Left renal pelvis (tissue), 4 donors: ENCODE measurements at regions not wholly inside any gene's neighbourhood (a gene's known extent, or its start where the extent isn't known, plus 50 kb on each side); places are given as distances from the start of the nearest gene placed in this dataset.
"Not testable (repeated sequence)": the region's sequence is repeated elsewhere in the genome, so short reads cannot be mapped to it uniquely, and the experiment has no call there.

Source experiments
- DNase-seq, 4 donors: peaks; one replicate each; pipeline ENCODE4 v3.0.0-alpha.2; 2013; ENCODE audit warnings: low read depth in 4 of 4, low spot score in 3 of 4

DNA sequence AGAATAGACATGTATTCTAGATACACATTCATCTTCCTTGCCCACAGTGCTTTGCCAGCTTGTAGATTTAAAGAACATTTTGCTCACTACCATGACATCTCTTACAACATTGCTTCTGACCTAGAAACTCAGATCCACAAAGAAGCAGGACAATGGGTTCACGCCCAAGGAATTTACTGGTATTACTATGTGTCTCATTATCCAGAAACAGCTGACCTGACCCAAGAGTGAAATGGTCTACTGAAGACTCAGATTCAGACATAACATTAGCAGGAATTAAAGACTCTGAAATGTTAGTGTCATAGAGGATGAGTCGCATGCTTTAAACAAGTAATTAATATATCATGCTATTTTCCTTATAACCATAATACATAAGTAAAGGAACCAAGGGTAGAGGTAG is 731.4 kb downstream of the GALC start:
- DNase-seq, result no peak

DNA sequence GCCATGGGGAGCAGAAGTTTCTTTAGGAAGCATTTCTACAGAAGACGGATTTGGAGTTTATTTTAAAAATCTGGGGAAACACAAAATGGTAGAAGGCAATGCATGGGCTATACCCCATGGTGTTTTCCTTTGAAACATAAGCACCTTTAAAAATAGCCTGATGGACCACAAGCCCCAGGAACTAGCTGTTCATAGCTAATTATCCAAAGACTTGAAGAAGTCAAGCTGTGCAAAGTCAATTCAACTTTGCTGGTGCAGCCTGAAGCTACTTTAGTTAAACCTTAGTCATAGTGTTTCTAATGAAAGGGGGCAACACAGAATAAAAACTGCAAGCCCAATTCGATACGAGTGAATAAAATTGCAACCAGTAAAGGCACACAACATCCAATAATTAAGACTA is 732.5 kb downstream of the GALC start:
- DNase-seq, result no peak

DNA sequence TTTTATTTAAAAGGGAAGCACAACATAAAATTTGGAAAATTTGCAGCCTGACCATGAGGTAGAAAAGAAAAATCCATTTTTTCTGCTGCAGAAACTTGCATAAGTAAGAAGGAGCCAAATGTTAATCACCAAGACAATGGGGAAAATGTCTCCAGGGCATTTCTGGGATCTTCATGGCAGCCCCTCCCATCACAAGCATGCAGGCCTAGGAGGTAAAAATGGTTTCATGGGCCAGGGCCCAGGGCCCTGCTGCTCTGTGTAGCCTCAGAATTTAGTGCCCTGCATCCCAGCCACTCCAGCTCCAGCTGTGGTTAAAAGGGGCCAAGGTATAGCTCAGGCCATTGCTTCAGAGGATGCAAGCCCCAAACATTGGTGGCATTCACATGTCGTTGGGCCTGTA is 735.6 kb downstream of the GALC start:
- DNase-seq, result no peak

DNA sequence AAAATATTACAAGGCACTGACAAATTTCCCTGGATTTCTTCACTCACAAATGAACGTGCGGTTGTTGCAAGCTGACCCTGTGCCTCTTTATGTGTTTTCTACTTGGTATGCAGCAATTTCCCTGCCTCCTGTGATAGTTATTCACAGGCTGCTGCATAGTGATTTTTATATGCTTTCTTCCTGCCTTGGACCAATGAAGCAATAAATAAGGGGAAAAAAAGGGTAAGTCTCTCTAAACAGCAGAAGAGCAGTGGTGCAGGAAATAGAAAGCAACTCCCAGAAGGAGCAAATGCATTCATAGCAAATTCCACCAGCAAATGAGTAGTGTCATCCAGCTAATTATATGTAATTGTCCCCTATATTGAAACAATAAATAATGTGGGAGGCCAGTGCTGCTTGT is 737.9 kb downstream of the GALC start:
- DNase-seq, result peak in 1 of 4 donors; percentile 42

DNA sequence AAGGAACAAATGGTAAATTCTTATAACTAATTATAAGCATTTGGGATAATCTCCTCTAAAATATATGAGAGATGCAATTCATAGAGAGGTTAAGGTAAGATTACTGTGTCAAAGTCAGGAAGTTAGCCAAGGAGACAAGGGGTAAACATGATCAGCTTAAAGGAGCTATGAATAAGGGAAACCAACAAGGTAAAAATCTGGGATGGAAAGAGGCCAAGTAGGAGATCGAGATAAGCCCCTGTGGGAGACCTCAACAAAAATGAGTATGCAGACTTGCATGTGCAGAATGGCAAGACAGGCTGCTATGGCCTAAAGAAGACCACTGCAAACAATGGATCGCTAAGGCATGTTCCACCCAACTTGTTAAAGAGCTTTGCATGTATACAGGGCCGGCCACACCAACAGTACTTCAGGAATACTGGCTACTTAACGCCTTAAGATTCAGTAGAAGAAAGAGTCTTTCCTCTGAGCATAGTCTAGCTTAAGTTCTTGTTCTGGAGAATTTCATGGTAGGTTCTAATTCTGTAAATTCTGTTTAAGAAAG is 738.6 kb downstream of the GALC start:
- DNase-seq, result no peak

DNA sequence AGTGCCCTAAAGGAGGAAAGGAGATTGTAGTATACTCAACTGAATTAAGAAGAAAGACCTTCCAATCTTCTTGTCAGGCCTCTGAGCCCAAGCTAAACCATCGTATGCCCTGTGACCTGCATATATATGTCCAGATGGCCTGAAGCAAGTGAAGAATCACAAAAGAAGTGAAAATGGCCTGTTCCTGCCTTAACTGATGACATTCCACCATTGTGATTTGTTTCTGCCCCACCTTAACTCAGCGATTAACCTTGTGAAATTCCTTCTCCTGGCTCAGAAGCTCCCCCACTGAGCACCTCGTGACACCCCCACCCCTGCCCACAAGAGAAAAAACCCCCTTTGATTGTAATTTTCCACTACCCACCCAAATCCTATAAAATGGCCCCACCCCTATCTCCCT is 739.2 kb downstream of the GALC start:
- not testable (repeated sequence) for DNase-seq

DNA sequence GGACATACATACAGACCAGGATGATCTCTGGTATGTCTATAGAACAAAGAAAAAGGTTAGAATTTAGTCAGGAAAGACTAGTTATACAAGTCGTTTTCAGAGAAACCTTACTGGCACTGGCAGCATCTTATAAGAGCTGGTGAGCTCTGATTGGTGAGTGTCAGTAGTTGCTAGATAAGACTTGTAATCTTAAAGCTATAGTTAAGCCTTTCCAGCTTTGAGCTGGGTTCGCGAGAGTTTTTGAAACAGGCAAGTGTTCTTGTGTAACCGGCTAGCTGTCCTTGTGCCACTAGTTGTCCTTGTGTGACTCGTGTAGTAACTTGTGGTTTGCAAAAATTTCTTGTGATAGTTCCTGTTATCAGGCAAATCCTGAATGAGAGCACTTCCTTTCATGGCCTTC is 740.9 kb downstream of the GALC start:
- no peak for DNase-seq

DNA sequence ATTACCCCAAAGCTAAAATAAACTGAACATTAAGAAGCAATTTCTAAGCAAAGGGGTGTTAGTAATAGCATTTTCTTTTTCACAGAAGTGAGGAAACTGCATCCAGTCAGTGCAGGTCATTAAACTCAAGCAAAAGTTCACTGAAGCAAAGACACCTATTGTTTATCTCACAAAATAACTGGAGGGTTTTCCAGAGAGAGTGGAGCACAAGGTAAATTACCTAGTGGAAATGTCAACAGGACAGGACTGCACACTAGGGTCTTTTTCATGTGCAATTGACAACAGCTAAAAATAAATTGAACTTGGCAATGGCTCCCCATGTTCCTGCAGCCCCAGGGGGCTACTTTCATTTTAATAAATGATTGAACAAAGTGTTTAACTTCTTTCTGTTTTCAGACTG is 742.0 kb downstream of the GALC start:
- peak in 1 of 4 donors; percentile 6 for DNase-seq

DNA sequence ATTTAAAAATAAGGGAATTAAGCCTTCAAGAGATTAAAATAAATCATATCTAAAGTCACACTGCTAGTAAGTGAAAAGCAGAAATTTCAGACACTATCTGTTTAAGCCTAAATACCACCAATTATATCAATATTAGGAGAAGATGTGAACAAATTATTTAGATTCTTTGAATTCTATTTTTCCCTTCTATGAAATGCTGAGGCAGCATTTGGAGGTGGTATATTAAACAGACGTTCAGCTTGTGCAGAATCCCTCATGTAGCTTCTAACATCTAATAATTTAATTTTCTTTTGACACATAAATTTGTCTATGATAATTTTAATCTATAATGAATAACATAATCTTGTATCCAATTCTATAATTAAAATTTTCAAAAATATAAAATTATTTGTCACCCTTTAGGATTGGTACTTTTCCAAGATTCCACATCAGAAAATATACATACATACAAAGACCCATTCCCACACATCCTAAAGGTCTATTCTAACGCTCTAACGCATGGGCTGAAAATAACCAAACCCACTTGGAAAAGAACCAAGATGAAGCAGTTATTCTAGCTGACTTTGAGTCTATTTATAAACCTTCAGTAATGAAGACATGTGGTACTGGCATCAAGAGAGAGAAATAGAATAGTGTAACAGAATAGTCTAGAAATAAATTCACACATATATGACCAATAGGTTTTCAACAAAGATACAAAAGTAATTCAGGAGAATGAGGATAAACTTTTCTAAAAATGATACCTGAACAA is 751.8 kb downstream of the GALC start:
- DNase-seq, result no peak

DNA sequence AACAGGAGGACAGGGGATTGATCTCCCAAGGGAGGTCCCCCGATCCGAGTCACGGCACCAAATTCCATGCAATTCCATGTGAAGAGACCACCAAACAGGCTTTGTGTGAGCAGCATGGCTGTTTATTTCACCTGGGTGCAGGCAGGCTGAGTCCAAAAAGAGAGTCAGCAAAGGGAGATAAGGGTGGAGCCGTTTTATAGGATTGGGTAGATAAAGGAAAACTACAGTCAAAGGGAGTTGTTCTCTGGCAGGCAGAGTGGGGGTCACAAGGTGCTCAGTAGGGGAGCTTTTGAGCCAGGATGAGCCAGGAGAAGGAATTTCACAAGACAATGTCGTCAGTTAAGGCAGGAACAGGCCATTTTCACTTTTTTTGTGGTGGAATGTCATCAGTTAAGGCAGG is 752.7 kb downstream of the GALC start:
- not testable (repeated sequence) for DNase-seq

DNA sequence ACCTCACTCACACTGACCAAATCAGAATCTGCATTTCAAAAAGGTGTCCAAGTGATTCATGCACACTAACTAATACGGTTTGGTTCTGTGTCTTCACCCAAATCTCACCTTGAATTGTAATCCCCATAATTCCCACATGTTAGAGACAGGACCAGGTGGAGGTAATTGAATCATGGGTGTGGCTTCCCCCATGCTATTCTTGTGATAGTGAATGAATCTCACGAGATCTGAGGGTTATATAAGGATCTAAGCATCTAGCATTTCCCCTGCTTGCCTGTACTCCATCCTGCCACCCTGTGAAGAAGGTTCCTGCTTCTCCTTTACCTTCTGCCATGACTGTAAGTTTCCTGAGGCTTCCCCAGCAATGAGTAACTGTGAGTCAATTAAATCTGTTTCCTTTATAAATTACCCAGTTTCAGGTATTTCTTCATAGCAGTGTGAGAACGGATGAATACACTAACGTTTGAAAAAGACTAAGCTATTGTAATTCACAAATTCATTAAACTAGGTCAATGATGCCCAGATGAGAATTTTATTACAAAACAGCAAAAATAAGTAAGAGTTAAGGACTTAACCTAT is 759.1 kb downstream of the GALC start:
- DNase-seq, result no peak

DNA sequence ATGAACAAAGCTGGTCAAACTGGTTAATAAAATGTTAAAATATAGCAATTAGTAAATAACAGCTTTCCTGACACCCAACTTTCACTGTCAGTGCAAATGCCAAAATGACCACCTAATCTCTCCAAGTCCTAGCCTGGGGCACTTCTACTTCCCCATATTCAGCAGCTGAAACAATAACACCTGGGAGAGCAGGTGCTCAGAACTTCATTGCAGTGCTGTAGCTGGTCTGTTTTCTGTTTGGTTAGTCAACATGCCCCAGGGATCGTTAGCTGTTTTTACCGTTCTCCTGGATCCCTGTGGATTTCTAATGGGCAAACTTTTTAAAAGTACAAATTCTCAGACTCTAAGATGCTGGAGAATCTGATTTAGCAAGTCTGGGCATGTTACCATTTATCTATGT is 759.7 kb downstream of the GALC start:
- DNase-seq, result no peak

DNA sequence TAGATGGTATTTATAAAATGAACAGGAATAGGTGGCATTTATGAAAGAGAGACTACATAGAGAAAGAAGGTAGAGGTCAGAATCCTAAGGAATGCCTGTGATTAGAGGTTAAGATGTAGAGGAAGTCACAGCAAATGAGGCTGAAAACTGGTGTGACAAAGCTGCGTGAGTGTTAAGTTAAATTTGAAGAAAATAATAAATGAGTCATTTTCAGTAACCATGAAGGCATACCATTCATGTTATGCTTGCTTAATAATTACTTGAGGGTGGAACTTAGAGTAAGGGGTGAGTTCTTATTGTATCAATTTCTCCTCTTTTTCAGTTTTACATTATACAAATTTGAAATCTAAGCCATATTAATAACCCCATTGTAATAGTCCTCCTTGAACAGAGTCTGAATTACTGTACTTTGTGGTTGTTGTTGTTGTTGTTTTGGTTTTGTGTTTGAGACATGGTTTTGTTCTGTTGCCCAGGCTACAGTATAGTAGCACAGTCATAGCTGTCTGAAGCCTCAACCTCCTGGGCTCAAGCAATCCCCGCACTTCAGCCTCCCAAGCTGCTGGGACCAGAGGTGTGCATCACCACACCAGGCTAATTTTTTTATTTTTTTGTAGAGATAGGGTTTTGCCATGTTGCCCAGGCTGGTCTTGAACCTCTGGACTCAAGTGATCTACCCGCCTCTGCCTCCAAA is 761.5 kb downstream of the GALC start:
- no peak for DNase-seq

DNA sequence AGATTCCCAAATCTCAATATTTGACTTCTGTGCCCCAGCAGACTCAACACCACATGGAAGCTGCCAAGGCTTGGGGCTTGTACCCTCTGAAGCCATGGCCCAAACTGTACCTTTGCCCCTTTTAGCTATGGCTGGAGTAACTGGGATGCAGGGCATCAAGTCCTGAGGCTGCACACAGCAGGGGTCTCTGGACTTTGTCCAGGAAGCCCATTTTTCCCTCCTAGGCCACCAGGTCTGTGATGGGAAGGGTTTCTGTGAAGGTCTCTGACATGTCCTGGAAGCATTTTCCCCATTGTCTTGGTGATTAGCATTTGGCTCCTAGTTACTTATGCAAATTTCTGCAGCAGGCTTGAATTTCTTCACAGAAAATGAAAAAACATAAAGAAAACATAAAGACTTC is 762.3 kb downstream of the GALC start:
- DNase-seq, result no peak

DNA sequence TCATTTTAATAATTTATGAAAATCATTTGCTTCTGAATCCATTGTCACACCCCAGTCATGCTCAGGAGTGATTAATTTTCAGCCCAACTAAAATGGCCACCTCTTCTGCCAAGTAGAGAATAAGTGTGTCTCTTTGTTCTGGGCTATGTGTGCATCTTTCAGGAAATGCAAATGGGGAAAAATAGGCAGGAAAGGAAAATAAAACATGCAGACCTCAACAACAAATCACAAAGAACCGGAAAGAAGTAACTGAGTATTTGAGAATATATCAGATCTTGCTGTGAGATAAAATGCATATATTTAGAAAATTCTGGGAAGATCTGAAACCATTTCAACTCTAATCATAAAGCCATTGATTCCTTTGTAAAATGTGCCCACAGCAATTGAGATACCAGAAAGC is 763.9 kb downstream of the GALC start:
- DNase-seq, result no peak

DNA sequence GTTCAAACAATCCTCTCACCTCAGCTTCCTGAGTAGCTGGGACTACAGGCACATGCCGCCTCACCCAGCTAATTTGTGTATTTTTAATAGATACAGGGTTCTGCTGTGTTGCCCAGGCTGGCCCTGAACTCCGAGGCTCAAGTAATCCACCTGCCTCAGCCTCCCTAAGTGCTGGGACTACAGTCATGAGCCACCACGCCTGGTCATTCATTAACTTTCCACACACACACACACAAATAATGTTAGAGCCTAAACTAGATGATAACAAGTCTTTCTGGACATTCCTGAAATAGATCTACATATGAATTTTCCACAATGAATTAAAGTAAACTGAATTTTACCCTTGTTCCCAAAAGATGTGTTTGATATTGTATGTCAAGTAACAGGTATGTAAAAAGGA is 776.0 kb downstream of the GALC start:
- no peak for DNase-seq

DNA sequence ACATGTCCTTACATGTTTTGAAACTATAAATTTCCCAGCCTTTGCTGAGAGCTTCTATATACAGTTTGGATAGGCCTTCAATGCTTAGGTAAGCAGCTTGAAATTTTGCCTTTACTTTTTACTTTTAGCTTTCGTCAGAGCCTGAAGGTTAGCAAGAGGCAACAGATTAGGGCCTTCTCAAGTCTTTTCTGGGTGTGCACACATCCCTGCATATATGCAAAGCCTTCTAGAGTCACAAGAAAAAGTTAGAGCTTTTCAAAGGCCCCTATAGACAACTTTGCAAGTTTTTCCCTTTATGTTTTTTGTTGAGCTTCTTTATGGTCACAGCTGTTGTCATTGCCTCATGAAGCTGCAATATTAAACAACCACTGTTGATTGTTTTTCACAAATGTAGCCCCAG is 778.4 kb downstream of the GALC start:
- no peak for DNase-seq

DNA sequence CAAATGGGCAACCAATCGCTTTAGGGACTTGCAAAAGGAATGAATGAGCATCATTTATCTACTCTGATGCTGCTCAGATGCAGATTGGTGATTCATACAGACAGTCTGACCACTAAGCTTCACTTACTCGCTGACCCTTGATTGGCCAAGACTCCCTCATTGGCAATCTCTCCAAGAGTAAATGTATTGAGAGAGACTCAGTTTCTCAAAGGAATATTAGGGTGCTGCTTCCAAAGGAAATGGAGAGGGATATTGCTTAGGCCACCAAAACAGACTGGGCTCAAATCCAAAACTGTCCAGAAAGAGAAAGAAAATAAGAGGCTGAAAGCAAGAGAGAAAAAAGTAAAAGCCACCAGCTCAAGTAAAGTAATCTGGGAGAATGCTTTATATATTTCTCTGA is 785.2 kb downstream of the GALC start:
- no peak for DNase-seq

DNA sequence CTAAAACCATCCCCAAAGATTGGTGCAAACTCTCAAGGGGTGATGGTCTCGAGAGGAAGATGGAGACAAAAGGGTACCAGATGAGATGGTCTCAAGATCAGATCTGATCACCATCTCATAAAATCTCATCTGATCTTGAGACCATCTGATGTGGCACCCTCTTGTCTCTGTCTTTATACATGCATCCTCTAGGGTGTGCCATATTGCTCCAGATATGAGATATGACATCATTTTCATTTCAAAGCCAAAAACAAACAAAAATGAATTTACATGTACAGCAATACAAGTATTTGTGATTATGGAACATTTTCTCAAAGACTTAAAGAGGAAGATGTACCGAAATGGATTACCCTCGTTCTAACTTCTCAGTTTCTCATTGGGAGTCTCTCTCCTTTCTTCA is 787.2 kb downstream of the GALC start:
- DNase-seq, result no peak

DNA sequence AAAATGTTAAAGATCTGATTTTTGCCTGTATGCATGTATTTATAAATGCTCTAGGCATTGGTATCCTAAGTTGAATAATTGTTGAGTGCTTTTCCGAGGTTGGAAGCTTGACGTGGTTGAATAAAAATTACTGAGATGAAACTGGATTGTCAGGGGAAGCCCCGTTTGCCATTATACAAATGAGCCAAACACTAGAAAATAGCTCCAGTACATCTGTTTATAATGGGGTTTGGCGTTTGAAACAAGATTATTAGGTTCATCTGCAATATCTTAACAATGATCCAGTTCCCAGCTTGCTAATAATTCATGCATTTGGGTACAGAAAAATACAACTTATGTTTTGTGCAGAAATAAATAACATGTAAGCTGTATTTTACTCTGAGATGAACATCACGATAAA is 789.6 kb downstream of the GALC start:
- no peak for DNase-seq

DNA sequence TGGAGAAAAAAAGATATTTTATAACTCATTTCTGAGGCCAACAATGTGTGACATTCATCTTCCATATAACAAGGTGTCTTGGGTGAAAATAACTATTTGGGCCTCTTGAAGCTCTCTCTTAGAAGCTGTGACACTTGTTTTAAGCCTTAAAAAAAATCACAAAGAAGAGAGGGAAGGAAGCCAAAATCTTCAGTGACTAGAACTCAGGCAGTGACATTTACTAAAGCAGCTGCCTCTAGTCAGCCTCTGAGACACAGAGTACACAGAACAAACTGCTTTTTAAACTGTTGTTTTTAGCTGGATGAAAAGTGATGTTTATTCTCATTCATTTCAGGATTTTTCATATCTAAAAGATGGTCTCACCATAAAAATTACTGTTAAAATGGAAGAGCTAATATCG is 793.6 kb downstream of the GALC start:
- DNase-seq, result peak in 3 of 4 donors; percentile 16 to 27 (median 24)

DNA sequence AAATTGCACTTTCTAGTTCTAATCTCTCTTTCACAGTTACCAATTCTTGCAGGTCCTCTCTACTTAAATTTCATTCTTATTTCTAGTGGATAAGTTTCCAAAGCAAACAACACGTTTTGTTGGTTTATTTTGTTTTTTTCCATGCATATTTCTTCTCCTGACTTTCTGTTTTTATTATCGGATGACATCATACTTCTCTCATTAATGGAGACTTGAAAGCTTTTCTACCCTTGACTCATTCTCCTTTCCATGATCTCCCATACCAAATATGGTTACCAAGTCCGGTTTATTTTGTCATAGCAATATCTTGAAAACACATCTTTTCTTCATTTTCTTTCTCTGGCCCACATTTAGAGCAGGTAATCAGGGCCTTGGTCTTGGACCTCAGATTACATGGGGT is 796.5 kb downstream of the GALC start:
- DNase-seq, result no peak
